DOHH2 (cell line): ENCODE measurements at regions not wholly inside any gene's neighbourhood (a gene's known extent, or its start where the extent isn't known, plus 50 kb on each side); places are given as distances from the start of the nearest gene placed in this dataset.

Experiments used
- H3F3A ChIP-seq: fragments of 200-600 bp; sonication (generic), shearing (Covaris generic); 2 replicates; pipeline ENCODE4 v1.6.0; 2016; ENCODE audit warnings: antibody characterized with exemption, mild to moderate bottlenecking; ENCODE audit not compliant: control insufficient read depth, insufficient read depth
- H3K27ac ChIP-seq: fragments of 200-600 bp; sonication (generic); 2 replicates; pipeline ENCODE4 v1.5.1; 2014; ENCODE audit warnings: low read depth, mild to moderate bottlenecking, low read length, moderate library complexity
- H3K27me3 ChIP-seq: fragments of 200-600 bp; sonication (generic); 2 replicates; pipeline ENCODE4 v1.6.1; 2014; ENCODE audit warnings: mild to moderate bottlenecking, low read length, mixed read lengths; ENCODE audit not compliant: control insufficient read depth
- H3K36me3 ChIP-seq: fragments of 200-600 bp; sonication (generic); 2 replicates; pipeline ENCODE4 v1.6.1; 2014; ENCODE audit warnings: mild to moderate bottlenecking, low read length, moderate library complexity, mixed read lengths; ENCODE audit not compliant: control insufficient read depth
- H3K4me1 ChIP-seq: fragments of 200-600 bp; sonication (generic); 2 replicates; pipeline ENCODE4 v1.6.1; 2014; ENCODE audit warnings: mild to moderate bottlenecking, low read length, mixed read lengths; ENCODE audit not compliant: control insufficient read depth
- H3K4me2 ChIP-seq: fragments of 200-600 bp; sonication (generic); 2 replicates; pipeline ENCODE4 v1.6.0; 2014; ENCODE audit warnings: mild to moderate bottlenecking, low read length, moderate library complexity
- H3K4me3 ChIP-seq: fragments of 200-600 bp; sonication (generic); 2 replicates; pipeline ENCODE4 v1.5.1; 2014; ENCODE audit warnings: mild to moderate bottlenecking, low read length, mixed read lengths
- H3K79me2 ChIP-seq: fragments of 200-600 bp; sonication (generic); 2 replicates; pipeline ENCODE4 v1.6.1; 2014; ENCODE audit warnings: mild to moderate bottlenecking, low read length, mixed read lengths; ENCODE audit not compliant: control insufficient read depth
- H3K9me2 ChIP-seq: fragments of 200-600 bp; sonication (generic); replicated peaks from 2 replicates; pipeline ENCODE4 v1.6.1; 2014; ENCODE audit warnings: mild to moderate bottlenecking, low read length, mixed read lengths; ENCODE audit not compliant: control insufficient read depth
- H3K9me3 ChIP-seq: fragments of 200-600 bp; sonication (generic); 2 replicates; pipeline ENCODE4 v1.6.1; 2014; ENCODE audit warnings: antibody characterized with exemption, low read length, mixed read lengths; ENCODE audit not compliant: control insufficient read depth, insufficient read depth
- H4K20me1 ChIP-seq: fragments of 200-600 bp; sonication (generic); 2 replicates; pipeline ENCODE4 v1.6.0; 2014; ENCODE audit warnings: low read depth, mild to moderate bottlenecking, antibody characterized with exemption, low read length, moderate library complexity; ENCODE audit not compliant: control insufficient read depth, insufficient read depth
- CTCF ChIP-seq: fragments of 200-600 bp; sonication (generic); IDR thresholded peaks from one replicate; pipeline ENCODE4 v1.5.1; 2014; ENCODE audit warnings: antibody characterized with exemption, mild to moderate bottlenecking, low read depth, low read length; ENCODE audit not compliant: poor library complexity, severe bottlenecking
- EZH2phosphoT487 ChIP-seq: fragments of 200-600 bp; sonication (generic); IDR thresholded peaks from 2 replicates; pipeline ENCODE4 v1.6.1; 2017; ENCODE audit warnings: borderline replicate concordance, mild to moderate bottlenecking, antibody characterized with exemption, low read length, moderate library complexity, mixed read lengths

GRCh38 chr5:157961176-157961575 is 102.2 kb upstream of the CLINT1 start:
- Histone ChIP-seq H4K20me1 (no peaks in the 10 kb centered on the region), H3K27ac (no peak overlapping the region), H3K4me2 (no peak overlapping the region), H3K4me1 (no peaks in the 10 kb centered on the region), H3F3A (no peaks in the 10 kb centered on the region), H3K79me2 (no peaks in the 10 kb centered on the region), H3K27me3 (peaks cover 10% of the 10 kb centered on the region), H3K9me3 (no peaks in the 10 kb centered on the region), H3K4me3 (no peak overlapping the region), H3K9me2 (no peaks in the 10 kb centered on the region), H3K36me3 (no peaks in the 10 kb centered on the region)
- no peak for TF ChIP-seq CTCF
- no peak for TF ChIP-seq EZH2phosphoT487

DNA sequence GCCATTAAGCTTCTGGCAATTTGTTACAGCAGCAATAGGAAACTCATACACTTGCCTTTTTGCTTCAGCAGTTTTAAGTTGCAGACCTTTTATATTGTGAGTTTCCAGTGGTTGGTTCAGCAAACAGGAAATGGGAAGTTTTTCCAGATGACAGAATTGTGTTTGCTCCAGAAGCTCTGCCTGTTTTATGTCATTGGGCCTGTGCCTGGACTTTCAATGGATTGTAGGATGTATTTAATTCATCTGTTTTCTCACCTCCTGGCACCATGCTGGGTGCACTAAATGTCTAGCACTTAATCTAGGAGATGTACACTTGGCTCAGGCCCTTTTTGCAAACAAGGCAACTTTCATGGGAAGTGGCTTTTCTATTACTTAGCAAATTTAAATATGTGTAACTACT is 100.4 kb upstream of the CLINT1 start:
- Histone ChIP-seq H4K20me1 (no peaks in the 10 kb centered on the region), H3K36me3 (no peaks in the 10 kb centered on the region), H3K79me2 (no peaks in the 10 kb centered on the region), H3K9me3 (no peaks in the 10 kb centered on the region), H3K4me1 (no peaks in the 10 kb centered on the region), H3F3A (no peaks in the 10 kb centered on the region), H3K27ac (no peak overlapping the region), H3K4me2 (no peak overlapping the region), H3K4me3 (no peak overlapping the region), H3K9me2 (no peaks in the 10 kb centered on the region), H3K27me3 (peaks cover 10% of the 10 kb centered on the region)
- no peak for TF ChIP-seq CTCF
- TF ChIP-seq EZH2phosphoT487, result no peak

DNA sequence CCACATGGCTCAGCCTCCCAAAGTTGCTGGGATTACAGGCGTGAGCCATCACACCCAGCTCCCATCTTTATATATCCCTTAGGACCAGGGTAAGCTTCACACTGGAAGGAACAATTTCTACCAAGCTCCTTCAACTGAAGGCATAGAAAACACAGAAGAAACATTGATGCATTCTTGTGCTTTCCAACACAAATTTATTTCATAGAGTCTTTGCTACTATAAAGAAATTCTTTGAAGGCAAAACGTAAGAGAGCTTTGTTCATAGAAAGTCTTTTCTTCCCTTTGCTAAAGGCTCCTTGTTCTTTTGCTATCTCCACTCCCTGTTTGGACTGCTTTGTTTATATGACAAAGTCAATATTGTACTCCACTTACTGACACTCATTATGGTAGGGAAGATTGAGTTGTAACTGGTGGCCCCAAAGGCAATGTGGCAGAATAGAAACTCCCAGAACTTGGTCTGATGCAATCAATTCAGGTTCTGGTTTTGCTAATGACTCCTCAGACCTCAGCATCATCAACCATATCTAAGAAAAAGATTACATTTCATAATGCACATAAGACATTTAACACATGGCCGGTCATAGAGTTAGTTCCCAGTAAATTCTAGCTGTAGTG is 97.4 kb upstream of the CLINT1 start:
- Histone ChIP-seq H4K20me1 (no peaks in the 10 kb centered on the region), H3K27me3 (peaks cover 6% of the 10 kb centered on the region), H3F3A (no peaks in the 10 kb centered on the region), H3K4me1 (peaks cover 7% of the 10 kb centered on the region), H3K9me3 (no peaks in the 10 kb centered on the region), H3K4me2 (no peak overlapping the region), H3K4me3 (no peak overlapping the region), H3K79me2 (no peaks in the 10 kb centered on the region), H3K27ac (no peak overlapping the region), H3K36me3 (no peaks in the 10 kb centered on the region), H3K9me2 (no peaks in the 10 kb centered on the region)
- TF ChIP-seq EZH2phosphoT487 (no peak), CTCF (no peak)
